ENCODE measurements at regions not wholly inside any gene's neighbourhood (a gene's known extent, or its start where the extent isn't known, plus 50 kb on each side); places are given as distances from the start of the nearest gene placed in this dataset.

GRCh38 chr10:2543142-2543886 is 524.0 kb upstream of the PFKP start:
- no peak for TF ChIP-seq CTCF (IDR thresholded peaks at IDR 0.05)
- H3K36me3 Mint-ChIP-seq (ENCODE audit: unreplicated experiment), result no peaks in the 10 kb centered on the region

GRCh38 chr10:2541176-2541575 is 526.2 kb upstream of the PFKP start:
- H3K27me3 Mint-ChIP-seq (ENCODE audit: unreplicated experiment), result peaks cover 25% of the 10 kb centered on the region
- no peak overlapping the region for H3K27ac Mint-ChIP-seq (ENCODE audit: unreplicated experiment)
- peaks cover 3% of the 10 kb centered on the region for H3K4me1 Mint-ChIP-seq (ENCODE audit: unreplicated experiment)
- no peaks in the 10 kb centered on the region for H3K36me3 Mint-ChIP-seq (ENCODE audit: unreplicated experiment)
- H3K4me3 Mint-ChIP-seq (ENCODE audit: unreplicated experiment), result no peak overlapping the region
- DNase-seq (ENCODE audit: extremely low spot score, unreplicated experiment), result no peak
- no peaks in the 10 kb centered on the region for H3K9me3 Mint-ChIP-seq (ENCODE audit: unreplicated experiment)
- TF ChIP-seq CTCF (IDR thresholded peaks at IDR 0.05), result no peak

More at GRCh38 chr10:2543142-2543886, 524.0 kb upstream of the PFKP start:
- Mint-ChIP-seq H3K27ac (ENCODE audit: unreplicated experiment) (no peak overlapping the region), H3K9me3 (ENCODE audit: unreplicated experiment) (no peaks in the 10 kb centered on the region), H3K27me3 (ENCODE audit: unreplicated experiment) (peaks cover 25% of the 10 kb centered on the region), H3K4me1 (ENCODE audit: unreplicated experiment) (peaks cover 4% of the 10 kb centered on the region), H3K4me3 (ENCODE audit: unreplicated experiment) (peak overlapping the region; percentile 5)
- DNase-seq (ENCODE audit: extremely low spot score, unreplicated experiment), result no peak

DNA sequence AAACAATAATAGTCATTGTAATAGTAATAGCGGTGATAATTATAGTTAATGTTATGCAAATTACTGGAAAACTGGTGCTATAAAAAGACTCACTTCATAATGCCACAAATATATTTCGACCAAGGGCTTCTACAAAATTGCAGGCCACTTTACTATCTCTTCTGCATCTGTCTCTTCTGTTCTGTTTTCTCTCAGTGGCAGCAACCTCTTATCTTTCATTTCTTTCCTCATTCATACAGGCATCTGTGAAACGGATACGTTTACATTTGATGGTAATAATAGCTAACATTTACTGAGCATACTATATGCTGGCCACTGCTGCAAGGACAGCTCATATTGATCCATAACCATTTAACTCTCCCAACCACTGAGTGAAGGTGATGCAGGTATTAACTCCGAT is 537.4 kb upstream of the PFKP start:
- Mint-ChIP-seq H3K4me1 (ENCODE audit: unreplicated experiment) (no peaks in the 10 kb centered on the region), H3K4me3 (ENCODE audit: unreplicated experiment) (no peak overlapping the region), H3K27ac (ENCODE audit: unreplicated experiment) (no peak overlapping the region), H3K36me3 (ENCODE audit: unreplicated experiment) (no peaks in the 10 kb centered on the region), H3K27me3 (ENCODE audit: unreplicated experiment) (peaks cover 42% of the 10 kb centered on the region), H3K9me3 (ENCODE audit: unreplicated experiment) (no peaks in the 10 kb centered on the region)
- TF ChIP-seq CTCF (IDR thresholded peaks at IDR 0.05), result no peak
- DNase-seq (ENCODE audit: extremely low spot score, unreplicated experiment), result no peak

DNA sequence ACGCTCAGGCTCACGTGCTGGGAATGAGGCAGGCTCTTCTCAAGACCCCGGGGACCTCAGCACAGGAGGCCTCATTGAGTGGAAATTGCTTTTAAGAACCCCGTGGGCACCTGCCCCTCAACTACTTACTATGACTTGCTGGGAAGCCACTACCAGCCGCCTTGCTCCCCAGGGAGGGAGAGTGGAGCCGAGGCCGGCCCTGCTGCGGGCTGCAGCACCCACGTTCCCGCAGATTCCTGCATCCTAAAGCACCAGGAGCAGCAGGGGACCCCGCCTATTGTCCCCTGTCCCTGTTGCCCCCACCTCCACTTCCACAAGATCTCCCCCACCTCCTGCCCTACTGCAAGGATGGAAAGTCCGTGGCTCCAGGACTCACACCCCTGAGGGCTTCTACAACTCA is 541.6 kb upstream of the PFKP start:
- Mint-ChIP-seq H3K27me3 (ENCODE audit: unreplicated experiment) (peaks cover 35% of the 10 kb centered on the region), H3K4me1 (ENCODE audit: unreplicated experiment) (no peaks in the 10 kb centered on the region), H3K27ac (ENCODE audit: unreplicated experiment) (no peak overlapping the region), H3K4me3 (ENCODE audit: unreplicated experiment) (no peak overlapping the region), H3K36me3 (ENCODE audit: unreplicated experiment) (no peaks in the 10 kb centered on the region), H3K9me3 (ENCODE audit: unreplicated experiment) (no peaks in the 10 kb centered on the region)
- TF ChIP-seq CTCF (IDR thresholded peaks at IDR 0.05), result no peak
- no peak for DNase-seq (ENCODE audit: extremely low spot score, unreplicated experiment)

DNA sequence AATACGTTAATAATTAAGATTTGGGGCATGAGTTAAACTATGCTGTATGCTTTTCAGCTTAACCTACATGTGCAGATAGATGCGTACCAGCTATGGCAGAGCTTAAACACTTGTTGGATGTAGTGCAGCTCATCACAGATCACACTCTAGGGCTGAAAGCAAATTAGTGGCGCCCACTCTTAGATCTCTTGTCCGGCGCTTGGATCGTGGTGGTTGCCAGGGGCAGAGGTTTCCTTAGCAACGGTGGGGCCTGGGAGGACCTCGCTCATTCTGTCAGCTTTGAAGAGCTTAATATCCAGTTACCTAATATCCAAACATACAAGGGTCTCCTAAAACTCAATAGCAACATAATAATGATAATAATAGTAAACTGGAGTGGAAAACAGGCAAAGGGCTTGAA is 548.2 kb upstream of the PFKP start:
- no peak for DNase-seq (ENCODE audit: extremely low spot score, unreplicated experiment)
- Mint-ChIP-seq H3K4me1 (ENCODE audit: unreplicated experiment) (no peaks in the 10 kb centered on the region), H3K36me3 (ENCODE audit: unreplicated experiment) (no peaks in the 10 kb centered on the region), H3K27me3 (ENCODE audit: unreplicated experiment) (peaks cover 19% of the 10 kb centered on the region), H3K4me3 (ENCODE audit: unreplicated experiment) (no peak overlapping the region), H3K9me3 (ENCODE audit: unreplicated experiment) (no peaks in the 10 kb centered on the region), H3K27ac (ENCODE audit: unreplicated experiment) (no peak overlapping the region)
- TF ChIP-seq CTCF (IDR thresholded peaks at IDR 0.05), result no peak
